Gastroesophageal sphincter (tissue), 3 donors: ENCODE measurements at regions not wholly inside any gene's neighbourhood (a gene's known extent, or its start where the extent isn't known, plus 50 kb on each side); places are given as distances from the start of the nearest gene placed in this dataset.

Experiments
- CTCF ChIP-seq, 4 experiments: fragments of 200-600 bp in 2 of 4; fragments of 450-650 bp in 2 of 4; sonication (generic) in 1 of 4; IDR thresholded peaks; one replicate each; pipeline ENCODE4 v1.5.1; 2017 to 2019; ENCODE audit warnings: antibody characterized with exemption in 4 of 4, mild to moderate bottlenecking in 2 of 4, moderate library complexity in 2 of 4
- POLR2A ChIP-seq, 2 donors: fragments of 450-650 bp; IDR thresholded peaks; one replicate each; pipeline ENCODE4 v1.6.1; 2017; ENCODE audit warnings: antibody characterized with exemption in 2 of 2, mild to moderate bottlenecking in 2 of 2, moderate library complexity in 1 of 2

- no peak for TF ChIP-seq CTCF (IDR thresholded peaks at IDR 0.05)
- no peak for TF ChIP-seq POLR2A (IDR thresholded peaks at IDR 0.05)
These were observed 663.6 kb downstream of the IRS1 start for GRCh38 chr2:226135861-226136548.
